Tibial artery (tissue), 4 donors: ENCODE measurements at regions not wholly inside any gene's neighbourhood (a gene's known extent, or its start where the extent isn't known, plus 50 kb on each side); places are given as distances from the start of the nearest gene placed in this dataset.
A peak's percentile ranks its signal among the peaks of the same experiment; 100 is the strongest.

Experiments used
- DNase-seq, 2 donors: peaks; one replicate each; pipeline ENCODE4 v3.0.0-alpha.2; 2019
- H3K27ac ChIP-seq, 2 donors: fragments of 200-600 bp; sonication (generic) in 1 of 2; 1 replicate in 1 of 2; 2 replicates in 1 of 2; pipeline ENCODE4 v1.5.1; 2018 to 2019; ENCODE audit warnings: mild to moderate bottlenecking in 1 of 2
- H3K27me3 ChIP-seq, 2 donors: fragments of 200-600 bp; sonication (generic) in 1 of 2; one replicate each; pipeline versions ENCODE4 v1.5.1 to v1.6.0; 2016 to 2019
- H3K36me3 ChIP-seq, 3 donors: fragments of 200-600 bp; sonication (generic) in 2 of 3; one replicate each; pipeline ENCODE4 v1.5.1; 2016 to 2019; ENCODE audit warnings: mild to moderate bottlenecking in 2 of 3
- H3K4me1 ChIP-seq, 4 donors: fragments of 200-600 bp; sonication (generic) in 2 of 4; 1 replicate in 3 of 4; 2 replicates in 1 of 4; pipeline ENCODE4 v1.5.1; 2016 to 2019
- H3K4me3 ChIP-seq, 2 donors: fragments of 200-600 bp; sonication (generic) in 1 of 2; 1 replicate in 1 of 2; 2 replicates in 1 of 2; pipeline ENCODE4 v1.5.1; 2018 to 2019; ENCODE audit warnings: mild to moderate bottlenecking in 2 of 2
- H3K9me3 ChIP-seq, 3 donors: fragments of 200-600 bp; sonication (generic) in 1 of 3; one replicate each; pipeline ENCODE4 v1.5.1; 2016 to 2019
- CTCF ChIP-seq, 2 experiments: fragments of 200-600 bp in 1 of 2; fragments of 450-650 bp in 1 of 2; IDR thresholded peaks; one replicate each; pipeline ENCODE4 v1.5.1; 2017 to 2019; ENCODE audit warnings: antibody characterized with exemption in 2 of 2, mild to moderate bottlenecking in 1 of 2, moderate library complexity in 1 of 2
- intact Hi-C: fragments of 100-400 bp; cut with DNase I; formaldehyde crosslinking; loops from one replicate; pipeline ENCODE4 v1.15.0; 2023; ENCODE audit warnings: low total_unique reads

- no peaks in the 10 kb centered on the region for H3K27me3 ChIP-seq
- H3K4me1 ChIP-seq, result peaks cover 0 to 8% (median 0%) of the 10 kb centered on the region in 4 donors
- no peaks in the 10 kb centered on the region for H3K36me3 ChIP-seq
- H3K4me3 ChIP-seq, result no peak overlapping the region
- intact Hi-C loops, result no loop called here
- H3K9me3 ChIP-seq, result no peaks in the 10 kb centered on the region
- DNase-seq, result no peak
- TF ChIP-seq CTCF (IDR thresholded peaks at IDR 0.05), result no peak
- H3K27ac ChIP-seq, result no peak overlapping the region
Observed at GRCh38 chr2:40550085-40550484, 98.2 kb upstream of the SLC8A1 start.

GRCh38 chr2:40551081-40551480, 99.2 kb upstream of the SLC8A1 start:
- intact Hi-C loops, result no loop called here
- no peaks in the 10 kb centered on the region for H3K9me3 ChIP-seq
- TF ChIP-seq CTCF (IDR thresholded peaks at IDR 0.05), result no peak
- no peak overlapping the region for H3K4me3 ChIP-seq
- no peak for DNase-seq
- H3K36me3 ChIP-seq, result no peaks in the 10 kb centered on the region
- H3K27ac ChIP-seq, result no peak overlapping the region
- no peaks in the 10 kb centered on the region for H3K27me3 ChIP-seq
- H3K4me1 ChIP-seq, result peaks cover 0 to 8% (median 0%) of the 10 kb centered on the region in 4 donors

GRCh38 chr2:40554665-40555294, 102.9 kb upstream of the SLC8A1 start:
- no peak overlapping the region for H3K4me3 ChIP-seq
- intact Hi-C loops, result loop anchor here (5.0 kb wide), 1 partner anchor 642 kb away; no protein-coding TSS in a partner anchor
- no peaks in the 10 kb centered on the region for H3K9me3 ChIP-seq
- H3K36me3 ChIP-seq, result no peaks in the 10 kb centered on the region
- no peaks in the 10 kb centered on the region for H3K27me3 ChIP-seq
- H3K27ac ChIP-seq, result no peak overlapping the region
- H3K4me1 ChIP-seq, result no peaks in the 10 kb centered on the region
- peak; percentile 71 to 84 for DNase-seq
- peak; percentile 76 to 83 for TF ChIP-seq CTCF (IDR thresholded peaks at IDR 0.05)

GRCh38 chr2:40556293-40556692, 104.4 kb upstream of the SLC8A1 start:
- Histone ChIP-seq H3K9me3 (no peaks in the 10 kb centered on the region), H3K4me3 (no peak overlapping the region), H3K27ac (no peak overlapping the region), H3K36me3 (no peaks in the 10 kb centered on the region), H3K27me3 (no peaks in the 10 kb centered on the region), H3K4me1 (no peaks in the 10 kb centered on the region)
- no peak for DNase-seq
- no peak for TF ChIP-seq CTCF (IDR thresholded peaks at IDR 0.05)
- intact Hi-C loops, result loop anchor here (5.0 kb wide), 1 partner anchor 644 kb away; no protein-coding TSS in a partner anchor

- Histone ChIP-seq H3K27me3 (no peaks in the 10 kb centered on the region), H3K27ac (no peak overlapping the region), H3K4me3 (no peak overlapping the region), H3K4me1 (no peaks in the 10 kb centered on the region), H3K36me3 (no peaks in the 10 kb centered on the region), H3K9me3 (no peaks in the 10 kb centered on the region)
- intact Hi-C loops, result loop anchor here (5.0 kb wide), 1 partner anchor 644 kb away; no protein-coding TSS in a partner anchor
- no peak for DNase-seq
- TF ChIP-seq CTCF (IDR thresholded peaks at IDR 0.05), result no peak
Observed at GRCh38 chr2:40556739-40557138, 104.8 kb upstream of the SLC8A1 start.
